ENCODE measurements at regions not wholly inside any gene's neighbourhood (a gene's known extent, or its start where the extent isn't known, plus 50 kb on each side); places are given as distances from the start of the nearest gene placed in this dataset.

- no peak overlapping the region for H3K4me3 ChIP-seq (ENCODE audit: low read depth, low read length)
- TF ChIP-seq CTCF (conservative IDR thresholded peaks at IDR 0.05; ENCODE audit: low read depth, low read length) = no peak
- DNase-seq (ENCODE audit: low read depth) = no peak
Observed at GRCh38 chr13:94827566-94827965, 115.2 kb upstream of the SOX21 start.

GRCh38 chr13:94825507-94825906, 113.2 kb upstream of the SOX21 start:
- TF ChIP-seq CTCF (conservative IDR thresholded peaks at IDR 0.05; ENCODE audit: low read depth, low read length) = no peak
- no peak overlapping the region for H3K4me3 ChIP-seq (ENCODE audit: low read depth, low read length)
- no peak for DNase-seq (ENCODE audit: low read depth)

- no peak for TF ChIP-seq CTCF (conservative IDR thresholded peaks at IDR 0.05; ENCODE audit: low read depth, low read length)
- no peak overlapping the region for H3K4me3 ChIP-seq (ENCODE audit: low read depth, low read length)
- DNase-seq (ENCODE audit: low read depth) = no peak
Observed at GRCh38 chr13:94824601-94825000, 112.3 kb upstream of the SOX21 start.

GRCh38 chr13:94822356-94822755, 110.0 kb upstream of the SOX21 start:
- H3K4me3 ChIP-seq (ENCODE audit: low read depth, low read length) = no peak overlapping the region
- no peak for DNase-seq (ENCODE audit: low read depth)
- TF ChIP-seq CTCF (conservative IDR thresholded peaks at IDR 0.05; ENCODE audit: low read depth, low read length) = no peak

GRCh38 chr13:94816256-94816655, 103.9 kb upstream of the SOX21 start:
- no peak for TF ChIP-seq CTCF (conservative IDR thresholded peaks at IDR 0.05; ENCODE audit: low read depth, low read length)
- H3K4me3 ChIP-seq (ENCODE audit: low read depth, low read length) = no peak overlapping the region
- DNase-seq (ENCODE audit: low read depth) = no peak

GRCh38 chr13:94813920-94814475, 101.7 kb upstream of the SOX21 start:
- DNase-seq (ENCODE audit: low read depth) = no peak
- TF ChIP-seq CTCF (conservative IDR thresholded peaks at IDR 0.05; ENCODE audit: low read depth, low read length) = no peak
- no peak overlapping the region for H3K4me3 ChIP-seq (ENCODE audit: low read depth, low read length)

- DNase-seq (ENCODE audit: low read depth) = no peak
- TF ChIP-seq CTCF (conservative IDR thresholded peaks at IDR 0.05; ENCODE audit: low read depth, low read length) = no peak
- no peak overlapping the region for H3K4me3 ChIP-seq (ENCODE audit: low read depth, low read length)
Observed at GRCh38 chr13:94811753-94812152, 99.4 kb upstream of the SOX21 start.

Data from epithelial cell of proximal tubule (primary cell).